Body of pancreas (tissue), 4 donors: ENCODE measurements at regions not wholly inside any gene's neighbourhood (a gene's known extent, or its start where the extent isn't known, plus 50 kb on each side); places are given as distances from the start of the nearest gene placed in this dataset.

Source experiments
- ATAC-seq: fragments of 150-250 bp; one replicate; pipeline ENCODE4 v1.9.1; 2016
- DNase-seq, 4 donors: peaks; one replicate each; pipeline ENCODE4 v3.0.0-alpha.2; 2019
- H3K27ac ChIP-seq, 4 donors: fragments of 200-600 bp; sonication (generic); 1 replicate in 3 of 4; 2 replicates in 1 of 4; pipeline versions ENCODE4 v1.5.1 to v1.6.1; 2016 to 2019; ENCODE audit warnings: mild to moderate bottlenecking in 1 of 4, mixed read lengths in 1 of 4, moderate library complexity in 1 of 4
- H3K27me3 ChIP-seq, 2 donors: fragments of 200-600 bp; sonication (generic); one replicate each; pipeline ENCODE4 v1.6.0; 2016; ENCODE audit warnings: mild to moderate bottlenecking in 1 of 2
- H3K36me3 ChIP-seq, 2 donors: fragments of 200-600 bp; sonication (generic); replicated peaks in 1 of 2; 2 replicates each; pipeline ENCODE4 v1.5.1; 2016; ENCODE audit warnings: low read depth in 2 of 2; ENCODE audit not compliant: insufficient read depth in 1 of 2
- H3K4me1 ChIP-seq: fragments of 200-600 bp; sonication (generic); one replicate; pipeline ENCODE4 v1.6.0; 2016
- H3K4me3 ChIP-seq, 2 donors: fragments of 200-600 bp; sonication (generic); 1 replicate in 1 of 2; 2 replicates in 1 of 2; pipeline ENCODE4 v1.5.1; 2016 to 2019
- H3K9me3 ChIP-seq, 3 donors: fragments of 200-600 bp; sonication (generic); 1 replicate in 2 of 3; 2 replicates in 1 of 3; pipeline ENCODE4 v1.5.1; 2016
- POLR2A ChIP-seq, 3 donors: fragments of 450-650 bp; IDR thresholded peaks; one replicate each; pipeline ENCODE4 v1.6.1; 2016; ENCODE audit warnings: antibody characterized with exemption in 3 of 3, mild to moderate bottlenecking in 2 of 3
- WGBS, 2 donors: methylation state at CpG; one replicate each; pipeline ENCODE4 v1.1.5; 2017; 5-methylcytosine and 5-hydroxymethylcytosine counted together
- intact Hi-C: fragments of 100-400 bp; cut with DNase I; formaldehyde crosslinking; loops from one replicate; pipeline ENCODE4 v1.15.1; 2023
- TF ChIP-seq, protein P1 (sequence below), 7 experiments: fragments of 450-650 bp in 4 of 7; fragments of 200-600 bp in 3 of 7; sonication (generic) in 3 of 7; IDR thresholded peaks; one replicate each; pipeline ENCODE4 v1.5.1; 2016 to 2019; ENCODE audit warnings: antibody characterized with exemption in 7 of 7

DNA sequence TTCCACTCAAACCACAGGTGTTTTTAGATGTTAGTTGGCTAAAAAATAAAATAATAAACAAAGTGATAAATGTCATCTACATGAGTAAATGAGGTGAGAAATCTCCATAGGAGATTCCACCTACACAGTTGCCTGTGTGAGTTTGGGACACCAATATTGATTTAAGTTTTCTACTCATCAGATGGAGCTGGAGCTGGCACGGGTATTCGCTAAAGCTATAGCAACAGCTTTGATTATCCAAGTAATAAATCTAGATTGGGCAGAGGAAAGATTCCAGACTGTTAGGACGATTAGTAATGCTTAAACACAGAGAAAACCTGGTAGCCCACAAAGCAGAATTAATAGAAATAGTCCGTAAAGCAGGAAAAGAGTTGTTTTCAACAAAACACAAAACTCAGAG lies 313.9 kb downstream of the PABPC4L start:
- intact Hi-C loops, result no loop called here

DNA sequence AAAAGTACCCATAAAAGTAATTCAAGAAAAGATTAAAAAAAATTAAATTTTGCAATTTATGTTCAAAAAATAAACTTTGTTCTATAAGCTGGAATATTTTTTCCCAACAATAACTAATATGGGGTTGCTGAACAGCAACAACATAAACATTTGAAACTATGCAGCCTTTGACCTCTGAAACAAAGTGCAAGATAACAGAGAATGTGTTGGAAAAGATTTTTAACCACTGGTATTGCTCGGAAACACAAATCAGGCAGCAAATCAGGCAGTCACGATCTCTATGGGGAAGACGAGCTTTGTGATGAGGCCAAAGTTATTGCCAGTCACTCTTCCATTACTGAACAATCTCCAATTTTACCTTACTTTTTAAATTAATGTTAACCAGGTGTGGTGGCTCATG lies 332.1 kb downstream of the PABPC4L start:
- H3K27ac ChIP-seq, result no peak overlapping the region
- DNase-seq, result no peak
- WGBS, 2 donors, result 64 to 65% methylated on average over 3 of the region's 3 CpGs
- no peaks in the 10 kb centered on the region for H3K27me3 ChIP-seq
- no peaks in the 10 kb centered on the region for H3K36me3 ChIP-seq
- H3K4me1 ChIP-seq, result no peaks in the 10 kb centered on the region
- ATAC-seq, result no peak
- intact Hi-C loops, result no loop called here
- H3K4me3 ChIP-seq, result no peak overlapping the region
- no peak for TF ChIP-seq POLR2A (IDR thresholded peaks at IDR 0.05)
- TF ChIP-seq, protein P1, sequence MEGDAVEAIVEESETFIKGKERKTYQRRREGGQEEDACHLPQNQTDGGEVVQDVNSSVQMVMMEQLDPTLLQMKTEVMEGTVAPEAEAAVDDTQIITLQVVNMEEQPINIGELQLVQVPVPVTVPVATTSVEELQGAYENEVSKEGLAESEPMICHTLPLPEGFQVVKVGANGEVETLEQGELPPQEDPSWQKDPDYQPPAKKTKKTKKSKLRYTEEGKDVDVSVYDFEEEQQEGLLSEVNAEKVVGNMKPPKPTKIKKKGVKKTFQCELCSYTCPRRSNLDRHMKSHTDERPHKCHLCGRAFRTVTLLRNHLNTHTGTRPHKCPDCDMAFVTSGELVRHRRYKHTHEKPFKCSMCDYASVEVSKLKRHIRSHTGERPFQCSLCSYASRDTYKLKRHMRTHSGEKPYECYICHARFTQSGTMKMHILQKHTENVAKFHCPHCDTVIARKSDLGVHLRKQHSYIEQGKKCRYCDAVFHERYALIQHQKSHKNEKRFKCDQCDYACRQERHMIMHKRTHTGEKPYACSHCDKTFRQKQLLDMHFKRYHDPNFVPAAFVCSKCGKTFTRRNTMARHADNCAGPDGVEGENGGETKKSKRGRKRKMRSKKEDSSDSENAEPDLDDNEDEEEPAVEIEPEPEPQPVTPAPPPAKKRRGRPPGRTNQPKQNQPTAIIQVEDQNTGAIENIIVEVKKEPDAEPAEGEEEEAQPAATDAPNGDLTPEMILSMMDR (IDR thresholded peaks at IDR 0.05), result no peak
- H3K9me3 ChIP-seq, result no peaks in the 10 kb centered on the region

More for the DNA sequence above, 313.9 kb downstream of the PABPC4L start:
- DNase-seq (no peak), ATAC-seq (no peak)
- Histone ChIP-seq H3K27ac (no peak overlapping the region), H3K4me1 (no peaks in the 10 kb centered on the region), H3K27me3 (no peaks in the 10 kb centered on the region), H3K9me3 (no peaks in the 10 kb centered on the region), H3K36me3 (no peaks in the 10 kb centered on the region), H3K4me3 (no peak overlapping the region)
- 40 to 42% methylated on average over 4 of the region's 4 CpGs for WGBS, 2 donors
- no peak for TF ChIP-seq POLR2A (IDR thresholded peaks at IDR 0.05)
- TF ChIP-seq, protein P1 (IDR thresholded peaks at IDR 0.05), result no peak

DNA sequence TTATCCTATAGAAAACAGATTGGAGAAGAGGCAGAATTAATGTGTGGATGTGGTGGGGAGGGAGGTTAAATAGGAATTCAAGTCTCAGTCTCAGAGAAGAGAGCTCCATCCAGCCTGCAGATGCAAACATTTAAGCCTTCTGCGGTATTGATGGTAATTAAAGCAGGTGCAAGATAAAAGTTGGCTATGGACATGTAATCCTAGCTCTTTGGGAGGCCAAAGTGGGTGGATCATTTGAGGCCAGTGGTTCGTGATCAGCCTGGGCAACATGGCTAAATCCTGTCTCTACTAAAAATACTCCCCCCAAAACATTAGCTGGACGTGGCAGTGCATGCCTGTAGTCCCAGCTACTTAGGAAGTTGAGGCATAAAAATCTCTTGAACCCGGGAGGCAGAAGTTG lies 332.7 kb downstream of the PABPC4L start:
- Histone ChIP-seq H3K36me3 (no peaks in the 10 kb centered on the region), H3K9me3 (no peaks in the 10 kb centered on the region), H3K4me1 (no peaks in the 10 kb centered on the region), H3K27me3 (no peaks in the 10 kb centered on the region), H3K27ac (no peak overlapping the region), H3K4me3 (no peak overlapping the region)
- WGBS, 2 donors, result 53 to 58% methylated on average over 4 of the region's 4 CpGs
- intact Hi-C loops, result no loop called here
- DNase-seq (no peak), ATAC-seq (no peak)
- TF ChIP-seq, protein P1 (IDR thresholded peaks at IDR 0.05), result no peak
- no peak for TF ChIP-seq POLR2A (IDR thresholded peaks at IDR 0.05)

DNA sequence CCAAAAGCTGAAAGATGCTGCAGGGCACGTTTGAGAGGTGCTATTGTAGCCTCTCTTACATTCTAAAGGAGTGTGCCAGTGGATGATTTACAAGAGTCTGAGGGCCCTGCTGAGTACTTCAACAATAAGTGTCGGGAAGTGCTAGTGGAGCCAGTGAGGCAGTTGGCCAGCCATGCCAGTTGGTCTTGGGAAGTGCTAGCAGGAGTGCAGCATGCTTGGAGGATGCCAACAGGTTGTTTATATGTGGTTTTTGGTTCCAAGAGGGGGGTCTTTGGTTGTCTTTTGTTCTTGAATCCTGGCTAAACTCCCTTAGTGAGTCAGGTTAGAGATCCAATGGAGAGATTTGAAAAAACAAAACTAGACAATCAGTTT lies 335.3 kb downstream of the PABPC4L start:
- H3K4me1 ChIP-seq, result no peaks in the 10 kb centered on the region
- TF ChIP-seq, protein P1 (IDR thresholded peaks at IDR 0.05), result no peak
- no peak for TF ChIP-seq POLR2A (IDR thresholded peaks at IDR 0.05)
- no peak overlapping the region for H3K27ac ChIP-seq
- intact Hi-C loops, result no loop called here
- no peak for ATAC-seq
- no peak overlapping the region for H3K4me3 ChIP-seq
- H3K9me3 ChIP-seq, result no peaks in the 10 kb centered on the region
- 33 to 38% methylated on average over 2 of the region's 2 CpGs for WGBS, 2 donors
- H3K36me3 ChIP-seq, result no peaks in the 10 kb centered on the region
- no peaks in the 10 kb centered on the region for H3K27me3 ChIP-seq
- DNase-seq, result no peak

DNA sequence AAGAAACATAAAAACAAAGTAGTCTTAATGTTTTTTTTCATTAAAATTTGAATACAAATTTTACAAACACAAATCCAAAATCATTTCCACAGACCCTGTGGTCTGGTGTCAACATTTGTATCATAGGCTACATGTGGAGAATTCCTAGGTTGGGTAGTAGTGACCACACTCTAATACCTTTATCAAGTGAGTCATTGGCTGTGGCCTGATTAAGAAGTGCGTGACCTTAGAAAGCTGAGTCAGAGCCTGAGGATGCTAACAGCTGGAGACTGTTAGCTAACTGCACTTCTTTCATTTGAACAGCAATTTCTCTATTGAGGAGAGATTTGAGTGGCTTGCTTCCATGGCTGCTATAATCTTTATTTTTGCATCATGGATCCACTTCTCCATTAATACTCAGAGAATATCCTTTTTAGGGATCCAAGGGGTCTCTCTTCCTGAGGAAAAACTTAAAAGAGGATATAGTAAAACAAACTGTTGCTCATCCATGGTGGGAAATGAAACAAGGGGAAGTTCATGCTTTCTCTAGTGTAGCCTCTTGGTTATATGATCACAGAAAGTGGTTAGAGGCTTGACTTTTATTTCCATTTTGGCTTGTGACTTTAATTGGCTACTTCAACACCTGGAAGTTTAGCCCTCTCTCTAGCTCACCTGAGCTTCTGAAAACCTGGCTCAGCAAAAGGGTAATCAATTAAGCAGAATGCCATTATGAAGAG lies 335.8 kb downstream of the PABPC4L start:
- intact Hi-C loops, result no loop called here
- TF ChIP-seq, protein P1 (IDR thresholded peaks at IDR 0.05), result no peak
- TF ChIP-seq POLR2A (IDR thresholded peaks at IDR 0.05), result no peak
- Histone ChIP-seq H3K36me3 (no peaks in the 10 kb centered on the region), H3K27ac (no peak overlapping the region), H3K4me1 (no peaks in the 10 kb centered on the region), H3K4me3 (no peak overlapping the region), H3K9me3 (no peaks in the 10 kb centered on the region), H3K27me3 (no peaks in the 10 kb centered on the region)
- WGBS, 2 donors, result 23 to 24% methylated on average over 1 of the region's 1 CpG
- peak in 1 of 4 donors; percentile 7 for DNase-seq
- ATAC-seq, result peak; percentile 35
